ENCODE measurements at regions not wholly inside any gene's neighbourhood (a gene's known extent, or its start where the extent isn't known, plus 50 kb on each side); places are given as distances from the start of the nearest gene placed in this dataset.
"Not testable (repeated sequence)": the region's sequence is repeated elsewhere in the genome, so short reads cannot be mapped to it uniquely, and the experiment has no call there.

DNA sequence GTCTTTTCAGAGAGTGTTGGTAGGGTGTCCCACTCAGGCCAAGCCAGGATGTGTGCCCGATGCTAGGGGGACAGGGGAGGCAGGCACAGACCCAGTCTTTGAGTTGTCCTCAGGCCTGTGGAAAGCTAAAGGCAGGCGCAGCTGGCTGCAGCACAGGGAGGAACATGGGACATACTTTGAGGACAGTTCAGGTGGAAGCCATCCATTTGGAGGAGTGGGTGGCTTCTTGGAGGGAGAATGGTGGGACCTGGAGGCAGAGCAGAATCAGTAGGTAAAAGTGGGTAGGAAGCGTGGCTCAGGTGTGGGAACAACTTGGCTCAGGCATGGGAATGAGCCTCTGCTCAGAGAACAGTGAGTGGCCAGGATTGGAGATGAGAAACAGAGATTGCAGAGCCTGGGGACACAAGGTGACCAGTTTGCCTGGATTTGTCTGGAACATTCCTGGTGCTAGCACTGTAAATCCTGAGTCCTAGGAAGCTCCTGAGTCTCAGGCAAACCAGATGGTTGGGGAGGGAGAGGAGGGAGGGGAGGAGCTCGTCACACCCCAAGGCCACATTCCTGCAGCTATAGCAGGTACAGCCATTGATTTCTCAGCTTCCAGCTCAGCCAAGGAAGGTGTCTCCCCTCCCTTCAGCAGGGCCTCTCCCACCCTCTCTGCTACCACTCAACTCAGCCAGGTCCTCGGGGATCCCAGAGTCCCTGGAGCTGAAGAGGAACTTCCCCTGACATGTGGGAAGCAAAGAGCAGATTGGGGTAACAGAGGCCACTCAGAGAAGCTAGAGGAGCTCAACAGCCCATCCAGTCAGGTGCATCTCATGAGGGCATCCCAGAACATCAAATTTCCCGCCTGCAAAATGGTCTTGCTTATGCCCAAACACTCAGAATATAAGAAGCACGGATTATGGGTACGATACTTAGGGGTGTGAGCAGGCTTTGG, 65.2 kb upstream of the TINAGL1 start:
- no peak for DNase-seq (ENCODE audit: low spot score)

- no peak for DNase-seq (ENCODE audit: low spot score)
Observed at GRCh38 chr1:31511848-31512615, 64.3 kb upstream of the TINAGL1 start.

GRCh38 chr1:31514117-31514516, 62.2 kb upstream of the TINAGL1 start:
- DNase-seq (ENCODE audit: low spot score): no peak

GRCh38 chr1:31515056-31515775, 61.1 kb upstream of the TINAGL1 start:
- DNase-seq (ENCODE audit: low spot score): no peak

DNA sequence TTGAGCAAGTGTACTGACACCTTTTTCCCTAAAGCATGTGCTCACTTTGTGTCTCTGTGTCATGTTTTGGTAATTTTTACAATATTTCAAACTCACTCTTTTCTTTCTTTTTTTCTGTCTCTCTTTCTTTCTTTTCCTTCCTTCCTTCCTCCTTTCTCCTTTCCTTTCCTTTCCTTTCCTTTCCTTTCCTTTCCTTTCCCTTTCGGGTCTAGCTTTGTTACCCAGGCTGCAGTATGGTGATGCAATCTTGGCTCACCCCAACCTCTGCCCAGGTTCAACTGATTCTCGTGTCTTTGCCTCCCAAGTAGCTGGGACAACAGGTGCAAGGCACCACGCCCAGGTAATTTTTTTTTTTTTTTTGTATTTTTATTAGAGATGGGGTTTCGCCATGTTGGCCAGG, 60.4 kb upstream of the TINAGL1 start:
- no peak for DNase-seq (ENCODE audit: low spot score)

DNA sequence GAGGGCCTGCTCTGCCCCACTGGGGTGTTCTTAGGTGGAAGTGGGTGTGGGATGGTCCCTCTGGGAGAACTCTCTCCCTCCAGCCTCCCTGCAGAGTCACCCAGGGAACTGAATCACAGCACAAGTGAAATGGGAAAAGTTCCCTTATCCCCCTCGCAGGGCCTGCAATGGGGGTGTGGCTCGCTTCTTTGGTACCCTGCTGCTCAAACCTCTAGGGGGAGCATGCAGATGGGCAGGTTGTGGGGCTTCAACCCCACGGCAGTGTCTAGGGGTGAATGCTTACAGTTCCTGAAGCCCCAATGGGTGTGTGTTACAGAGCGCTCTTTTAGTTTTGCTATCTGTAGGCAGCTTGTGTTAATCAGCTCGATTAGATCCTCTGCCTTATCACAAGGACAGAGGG, 59.0 kb upstream of the TINAGL1 start:
- no peak for DNase-seq (ENCODE audit: low spot score)

- DNase-seq (ENCODE audit: low spot score): not testable (repeated sequence)
Observed at GRCh38 chr1:31517986-31518385, 58.3 kb upstream of the TINAGL1 start.

DNA sequence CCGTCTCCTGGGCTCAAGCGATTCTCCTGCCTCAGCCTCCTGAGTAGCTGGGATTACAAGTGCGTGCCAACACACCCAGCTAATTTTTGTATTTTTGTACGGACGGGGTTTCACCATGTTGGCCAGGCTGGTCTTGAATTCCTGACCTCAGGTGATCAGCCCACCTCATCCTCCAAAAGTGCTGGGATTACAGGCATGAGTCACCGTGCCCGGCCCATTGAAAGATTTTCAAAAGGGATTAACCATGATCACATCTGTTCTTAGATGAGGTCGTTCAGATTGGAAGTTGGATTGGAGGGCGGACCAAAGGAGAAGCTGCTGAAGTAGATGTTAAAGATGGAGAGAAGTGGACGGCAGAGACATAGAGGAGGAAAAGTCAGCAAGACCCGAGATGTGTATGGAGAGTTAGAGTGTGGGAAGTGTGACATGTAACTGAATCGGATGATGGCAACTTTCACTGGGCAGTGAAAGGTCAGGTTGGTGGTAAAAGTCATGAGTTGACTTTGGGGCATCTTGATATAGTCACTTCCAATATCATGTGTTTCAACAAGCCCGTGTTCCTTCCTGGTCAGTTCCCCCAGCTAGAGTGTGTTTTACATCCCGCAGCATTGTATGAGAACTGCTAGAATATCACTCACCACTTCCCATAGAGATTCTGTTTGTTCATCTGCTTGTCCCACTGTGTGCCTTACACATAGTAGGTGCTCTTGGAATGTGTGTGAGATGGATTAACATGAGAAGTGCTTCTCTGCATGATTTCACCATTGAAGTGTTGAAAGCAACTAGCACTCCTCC, 54.4 kb upstream of the TINAGL1 start:
- DNase-seq (ENCODE audit: low spot score): no peak

DNA sequence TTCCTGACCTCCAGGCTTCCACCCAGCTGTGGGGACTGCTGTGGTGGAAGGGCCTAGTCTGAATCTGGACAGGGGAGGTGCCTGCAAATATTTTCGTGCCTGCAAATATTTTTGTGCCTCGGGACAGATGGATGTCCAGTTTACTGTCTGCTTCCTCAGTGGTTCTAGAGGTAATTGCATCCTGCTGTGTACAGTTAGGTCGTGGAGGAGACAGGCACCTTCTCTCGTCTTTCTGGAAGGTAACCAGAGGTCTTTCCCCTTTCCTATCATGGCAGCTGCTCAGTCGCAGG, 53.8 kb upstream of the TINAGL1 start:
- no peak for DNase-seq (ENCODE audit: low spot score)

- DNase-seq (ENCODE audit: low spot score): no peak
Observed at GRCh38 chr1:31523012-31523411, 53.3 kb upstream of the TINAGL1 start.

GRCh38 chr1:31523769-31524168, 52.5 kb upstream of the TINAGL1 start:
- peak; percentile 56 for DNase-seq (ENCODE audit: low spot score)

DNA sequence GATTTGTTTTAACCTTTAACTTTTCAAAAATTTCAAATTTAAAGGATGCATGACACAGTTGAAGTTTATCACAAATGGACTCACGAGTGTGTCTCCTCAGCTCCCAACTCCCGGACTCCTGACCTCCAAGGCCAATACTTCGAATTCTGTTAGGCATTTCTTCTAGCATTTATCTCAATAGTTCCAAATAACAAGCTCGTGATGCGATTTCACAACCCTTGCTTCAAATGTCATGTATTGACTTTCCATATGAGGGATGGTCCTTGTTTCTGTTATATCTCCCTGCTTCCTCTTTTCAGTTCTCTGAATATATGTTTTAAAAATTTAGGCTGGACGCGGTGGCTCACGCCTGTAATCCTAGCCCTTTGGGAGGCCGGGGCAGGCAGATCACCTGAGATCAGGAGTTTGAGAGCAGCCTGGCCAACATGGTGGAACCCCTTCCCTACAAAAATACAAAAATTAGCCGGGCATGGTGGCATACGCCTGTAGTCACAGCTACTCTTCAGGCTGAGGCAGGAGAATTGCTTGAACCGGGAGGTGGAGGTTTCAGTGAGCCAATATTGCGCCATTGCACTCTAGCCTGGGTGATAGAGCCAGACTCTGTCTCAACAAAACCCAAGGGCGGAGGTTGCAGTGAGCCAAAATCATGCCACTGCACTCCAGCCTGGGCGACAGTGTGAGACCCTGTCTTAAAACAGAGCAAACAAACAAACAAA, 52.0 kb upstream of the TINAGL1 start:
- DNase-seq (ENCODE audit: low spot score): no peak

Measured in AG20443 (cell line).